Retinal pigment epithelial cell (primary cell): ENCODE measurements at regions not wholly inside any gene's neighbourhood (a gene's known extent, or its start where the extent isn't known, plus 50 kb on each side); places are given as distances from the start of the nearest gene placed in this dataset.
"Not testable (repeated sequence)": the region's sequence is repeated elsewhere in the genome, so short reads cannot be mapped to it uniquely, and the experiment has no call there.

Source experiments
- DNase-seq: peaks from one replicate; pipeline ENCODE4 v3.0.0-alpha.2; 2010; ENCODE audit warnings: low read depth
- H3K4me3 ChIP-seq: 2 replicates; pipeline ENCODE4 v1.5.1; 2011; ENCODE audit warnings: mild to moderate bottlenecking, low read length, control low read depth, moderate library complexity
- CTCF ChIP-seq: conservative IDR thresholded peaks from 2 replicates; pipeline ENCODE4 v1.5.1; 2011; ENCODE audit warnings: low read depth, low read length, control low read depth, inconsistent platforms

GRCh38 chr15:38809621-38810020, 245.0 kb upstream of the RASGRP1 start:
- no peak for DNase-seq
- no peak for TF ChIP-seq CTCF
- no peak overlapping the region for H3K4me3 ChIP-seq

- no peak for TF ChIP-seq CTCF
- no peak overlapping the region for H3K4me3 ChIP-seq
- DNase-seq, result no peak
Observed at GRCh38 chr15:38810686-38811085, 246.1 kb upstream of the RASGRP1 start.

- DNase-seq, H3K4me3 ChIP-seq: not testable (repeated sequence)
Observed at GRCh38 chr15:38814254-38814653, 249.6 kb upstream of the RASGRP1 start.

- no peak overlapping the region for H3K4me3 ChIP-seq
- no peak for DNase-seq
- no peak for TF ChIP-seq CTCF
Observed at GRCh38 chr15:38814891-38815290, 250.3 kb upstream of the RASGRP1 start.

GRCh38 chr15:38817427-38818156, 253.0 kb upstream of the RASGRP1 start:
- peak; percentile 100 for TF ChIP-seq CTCF
- peak; percentile 43 for DNase-seq
- no peak overlapping the region for H3K4me3 ChIP-seq

- TF ChIP-seq CTCF, result no peak
- DNase-seq, result no peak
- no peak overlapping the region for H3K4me3 ChIP-seq
Observed at GRCh38 chr15:38818157-38818790, 253.7 kb upstream of the RASGRP1 start.

- H3K4me3 ChIP-seq, result no peak overlapping the region
- DNase-seq, result no peak
Observed at GRCh38 chr15:38819387-38819950, 254.9 kb upstream of the RASGRP1 start.

More at GRCh38 chr15:38819387-38819950, 254.9 kb upstream of the RASGRP1 start:
- TF ChIP-seq CTCF, result no peak
